Hepatocyte (in vitro differentiated cells): ENCODE measurements at regions not wholly inside any gene's neighbourhood (a gene's known extent, or its start where the extent isn't known, plus 50 kb on each side); places are given as distances from the start of the nearest gene placed in this dataset.
"Not testable (repeated sequence)": the region's sequence is repeated elsewhere in the genome, so short reads cannot be mapped to it uniquely, and the experiment has no call there.

Source experiments
- DNase-seq: peaks from one replicate; pipeline ENCODE4 v3.0.0-alpha.2; 2016; ENCODE audit warnings: low spot score
- H2AFZ ChIP-seq: fragments of 200-600 bp; sonication (generic); 2 replicates; pipeline ENCODE4 v1.6.0; 2016; ENCODE audit warnings: antibody characterized with exemption, mild to moderate bottlenecking
- H3K27ac ChIP-seq: fragments of 200-600 bp; sonication (generic); 2 replicates; pipeline ENCODE4 v1.5.1; 2016; ENCODE audit warnings: mild to moderate bottlenecking
- H3K27me3 ChIP-seq: fragments of 200-600 bp; sonication (generic); 2 replicates; pipeline ENCODE4 v1.6.1; 2016
- H3K36me3 ChIP-seq: fragments of 200-600 bp; sonication (generic); replicated peaks from 2 replicates; pipeline ENCODE4 v1.5.1; 2016; ENCODE audit warnings: low read depth; ENCODE audit not compliant: insufficient read depth
- H3K4me1 ChIP-seq: fragments of 200-600 bp; sonication (generic); 2 replicates; pipeline ENCODE4 v1.5.1; 2016; ENCODE audit warnings: mild to moderate bottlenecking, moderate library complexity; ENCODE audit not compliant: insufficient read depth
- H3K4me2 ChIP-seq: fragments of 200-600 bp; sonication (generic); 2 replicates; pipeline ENCODE4 v1.6.0; 2016
- H3K4me3 ChIP-seq: fragments of 200-600 bp; sonication (generic); 2 replicates; pipeline ENCODE4 v1.5.1; 2016; ENCODE audit warnings: mild to moderate bottlenecking
- H3K79me2 ChIP-seq: fragments of 200-600 bp; sonication (generic); 2 replicates; pipeline ENCODE4 v1.6.0; 2017; ENCODE audit warnings: mild to moderate bottlenecking
- H3K9me2 ChIP-seq: fragments of 200-600 bp; sonication (generic); replicated peaks from 2 replicates; pipeline ENCODE4 v1.6.0; 2017; ENCODE audit warnings: mild to moderate bottlenecking; ENCODE audit not compliant: insufficient read depth
- H3K9me3 ChIP-seq: fragments of 200-600 bp; sonication (generic); 2 replicates; pipeline ENCODE4 v1.5.1; 2016; ENCODE audit warnings: low read depth, mild to moderate bottlenecking
- H4K20me1 ChIP-seq: fragments of 200-600 bp; sonication (generic); 2 replicates; pipeline ENCODE4 v1.6.0; 2016; ENCODE audit warnings: mild to moderate bottlenecking; ENCODE audit not compliant: insufficient read depth, poor library complexity, severe bottlenecking
- WGBS: methylation state at CpG from one replicate; pipeline ENCODE4 v1.1.6; 2016; ENCODE audit warnings: low lambda C conversion rate; ENCODE audit errors: missing lambda C conversion rate; 5-methylcytosine and 5-hydroxymethylcytosine counted together

DNA sequence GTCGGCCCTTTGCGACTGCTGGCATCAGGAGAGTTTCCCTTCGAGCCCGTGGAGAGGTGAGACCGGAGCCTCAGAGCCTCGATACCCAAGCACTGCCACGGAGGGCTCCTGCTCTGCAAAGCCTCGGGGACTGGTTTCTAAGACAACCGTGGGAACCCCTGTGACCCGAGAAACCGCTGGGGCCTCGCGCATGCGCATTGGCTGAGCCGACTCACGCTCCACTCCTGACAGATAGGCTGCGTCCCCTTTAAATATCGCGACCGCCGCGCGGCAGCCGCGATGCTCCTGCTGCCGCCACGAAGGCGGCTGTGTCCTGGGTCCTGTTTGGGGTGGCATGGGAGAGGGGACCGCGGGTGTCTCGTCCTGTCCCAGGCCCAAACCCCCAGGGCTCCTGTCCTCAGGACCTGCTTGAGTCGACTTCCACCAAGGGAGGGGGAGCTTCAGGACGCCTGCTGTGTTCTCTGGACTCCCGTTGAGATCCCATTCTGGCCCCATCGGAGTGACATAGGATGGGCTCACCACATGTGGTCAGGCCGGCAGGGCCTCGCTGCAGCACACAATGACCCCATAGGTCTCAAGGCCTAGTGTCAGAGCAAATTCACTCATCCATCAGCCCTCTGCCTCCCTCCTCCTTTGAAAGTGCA, 701.7 kb upstream of the TPTE start:
- not testable (repeated sequence) for H3K4me3 ChIP-seq, DNase-seq, H3K27ac ChIP-seq, H3K9me3 ChIP-seq, H3K4me1 ChIP-seq, H3K27me3 ChIP-seq, H4K20me1 ChIP-seq, H3K9me2 ChIP-seq, H2AFZ ChIP-seq, H3K79me2 ChIP-seq, H3K4me2 ChIP-seq, H3K36me3 ChIP-seq
- 97% methylated on average over 6 of the region's 37 CpGs for WGBS

DNA sequence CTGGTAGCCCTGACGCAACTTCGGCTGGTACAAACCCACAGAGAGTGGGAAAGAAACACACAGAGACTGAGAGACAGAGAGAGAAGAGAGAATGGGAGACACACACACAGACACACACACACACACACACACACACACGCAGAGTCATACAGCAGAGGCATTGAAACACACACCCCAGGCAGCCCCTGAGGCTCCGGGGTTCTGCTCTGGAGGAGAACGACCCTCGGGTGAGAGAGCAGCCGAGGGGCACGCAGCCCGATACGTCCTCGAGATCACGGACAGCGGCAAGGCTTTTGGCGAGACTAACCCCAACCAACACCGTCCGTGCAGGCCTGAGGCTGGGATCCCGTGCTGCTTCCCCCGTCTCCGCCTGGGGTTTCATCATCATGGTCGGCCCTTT, 700.8 kb upstream of the TPTE start:
- H3K9me2 ChIP-seq, H2AFZ ChIP-seq, H3K9me3 ChIP-seq, H3K4me1 ChIP-seq, H3K27me3 ChIP-seq, H3K4me2 ChIP-seq, H3K36me3 ChIP-seq, H3K4me3 ChIP-seq, H3K27ac ChIP-seq, DNase-seq, H4K20me1 ChIP-seq, H3K79me2 ChIP-seq: not testable (repeated sequence)
- 84% methylated on average over 14 of the region's 20 CpGs for WGBS

DNA sequence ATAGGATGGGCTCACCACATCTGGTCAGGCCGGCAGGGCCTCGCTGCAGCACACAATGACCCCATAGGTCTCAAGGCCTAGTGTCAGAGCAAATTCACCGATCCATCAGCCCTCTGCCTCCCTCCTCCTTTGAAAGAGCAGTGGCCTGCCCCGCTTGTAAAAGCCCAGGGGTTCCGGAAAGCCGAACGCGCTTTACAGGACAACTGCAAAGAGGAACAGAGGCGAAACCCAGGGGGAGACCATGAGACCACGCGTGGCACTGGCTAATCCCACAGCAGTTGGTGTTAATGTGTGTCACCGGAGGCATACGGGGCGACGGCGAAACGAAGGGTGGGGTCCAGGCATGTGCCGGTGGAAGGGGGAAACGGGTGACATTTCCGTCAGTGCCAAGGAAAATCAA, 699.9 kb upstream of the TPTE start:
- not testable (repeated sequence) for H3K36me3 ChIP-seq, H3K9me3 ChIP-seq, H3K27ac ChIP-seq, H3K4me1 ChIP-seq, H2AFZ ChIP-seq, H3K4me2 ChIP-seq, H3K79me2 ChIP-seq, DNase-seq, H3K4me3 ChIP-seq, H3K9me2 ChIP-seq, H4K20me1 ChIP-seq, H3K27me3 ChIP-seq
- 80% methylated on average over 20 of the region's 20 CpGs for WGBS

- H3K27ac ChIP-seq, H3K4me1 ChIP-seq, H3K36me3 ChIP-seq, H3K4me3 ChIP-seq, H3K9me3 ChIP-seq, H2AFZ ChIP-seq, H3K79me2 ChIP-seq, H4K20me1 ChIP-seq, DNase-seq, H3K4me2 ChIP-seq, H3K9me2 ChIP-seq, H3K27me3 ChIP-seq: not testable (repeated sequence)
- 84% methylated on average over 32 of the region's 49 CpGs for WGBS
Measured at GRCh38 chr21:9822093-9822820, 699.1 kb upstream of the TPTE start.

DNA sequence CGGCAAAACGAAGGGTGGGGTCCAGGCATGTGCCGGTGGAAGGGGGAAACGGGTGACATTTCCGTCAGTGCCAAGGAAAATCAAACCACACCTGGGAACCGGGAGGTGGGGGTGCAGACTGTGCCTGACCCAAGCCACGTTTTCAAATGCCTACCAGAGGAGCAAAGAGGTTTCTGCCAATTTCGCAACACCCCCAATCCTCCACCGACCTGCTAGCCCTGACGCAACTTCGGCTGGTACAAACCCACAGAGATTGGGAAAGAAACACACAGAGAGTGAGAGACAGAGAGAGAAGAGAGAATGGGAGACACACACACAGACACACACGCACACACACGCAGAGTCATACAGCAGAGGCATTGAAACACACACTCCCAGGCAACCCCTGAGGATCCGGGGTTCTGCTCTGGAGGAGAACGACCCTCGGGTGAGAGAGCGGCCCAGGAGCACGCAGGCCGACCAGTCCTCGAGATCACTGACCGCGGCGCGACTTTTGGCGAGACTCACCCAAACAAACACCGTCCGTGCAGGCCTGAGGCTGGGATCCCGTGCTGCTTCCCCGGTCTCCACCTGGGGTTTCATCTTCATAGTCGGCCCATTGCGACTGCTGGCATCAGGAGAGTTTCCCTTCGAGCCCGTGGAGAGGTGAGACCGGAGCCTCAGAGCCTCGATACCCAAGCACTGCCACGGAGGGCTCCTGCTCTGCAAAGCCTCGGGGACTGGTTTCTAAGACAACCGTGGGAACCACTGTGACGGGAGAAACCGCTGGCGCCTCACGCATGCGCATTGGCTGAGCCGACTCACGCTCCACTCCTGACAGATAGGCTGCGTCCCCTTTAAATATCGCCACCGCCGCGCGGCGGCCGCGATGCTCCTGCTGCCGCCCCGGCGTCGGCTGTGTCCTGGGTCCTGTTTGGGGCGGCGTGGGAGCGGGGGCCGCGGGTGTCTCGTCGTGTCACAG, 697.9 kb upstream of the TPTE start:
- H3K27me3 ChIP-seq, H3K4me1 ChIP-seq, H3K9me2 ChIP-seq, H2AFZ ChIP-seq, H3K36me3 ChIP-seq, H3K9me3 ChIP-seq, H4K20me1 ChIP-seq, H3K27ac ChIP-seq, H3K4me2 ChIP-seq, H3K4me3 ChIP-seq, H3K79me2 ChIP-seq: not testable (repeated sequence)
- WGBS, result 89% methylated on average over 42 of the region's 65 CpGs
- DNase-seq, result peak; percentile 16

DNA sequence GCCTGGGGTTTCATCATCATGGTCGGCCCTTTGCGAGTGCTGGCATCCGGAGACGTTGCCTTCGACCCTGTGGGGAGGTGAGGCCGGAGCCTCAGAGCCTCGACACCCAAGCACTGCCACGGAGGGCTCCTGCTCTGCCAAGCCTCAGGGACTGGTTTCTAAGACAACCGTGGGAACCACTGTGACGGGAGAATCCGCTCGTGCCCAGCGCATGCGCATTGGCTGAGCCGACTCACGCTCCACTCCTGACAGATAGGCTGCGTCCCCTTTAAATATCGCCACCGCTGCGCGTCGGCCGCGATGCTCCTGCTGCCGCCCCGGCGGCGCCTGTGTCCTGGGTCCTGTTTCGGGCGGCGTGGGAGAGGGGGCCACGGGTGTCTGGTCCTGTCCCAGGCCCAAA, 690.6 kb upstream of the TPTE start:
- not testable (repeated sequence) for H3K9me3 ChIP-seq, H3K4me3 ChIP-seq, DNase-seq, H3K27me3 ChIP-seq, H3K4me1 ChIP-seq, H3K9me2 ChIP-seq, H3K36me3 ChIP-seq, H3K79me2 ChIP-seq, H3K4me2 ChIP-seq, H3K27ac ChIP-seq, H2AFZ ChIP-seq, H4K20me1 ChIP-seq
- no CpG with 5 or more reads among the region's 32 CpGs for WGBS

GRCh38 chr21:9832751-9833150, 688.6 kb upstream of the TPTE start:
- H2AFZ ChIP-seq, H3K27me3 ChIP-seq, H3K4me2 ChIP-seq, H3K36me3 ChIP-seq, H3K4me3 ChIP-seq, H3K4me1 ChIP-seq, DNase-seq, H3K27ac ChIP-seq, H4K20me1 ChIP-seq, H3K9me2 ChIP-seq, H3K79me2 ChIP-seq, H3K9me3 ChIP-seq: not testable (repeated sequence)
- 84% methylated on average over 16 of the region's 18 CpGs for WGBS

GRCh38 chr21:9836547-9836946, 684.8 kb upstream of the TPTE start:
- H4K20me1 ChIP-seq, H3K4me2 ChIP-seq, H2AFZ ChIP-seq, DNase-seq, H3K36me3 ChIP-seq, H3K79me2 ChIP-seq, H3K4me3 ChIP-seq, H3K27me3 ChIP-seq, H3K4me1 ChIP-seq, H3K9me2 ChIP-seq, H3K27ac ChIP-seq: not testable (repeated sequence)
- H3K9me3 ChIP-seq, result peaks cover 12% of the 10 kb centered on the region
- WGBS, result 86% methylated on average over 29 of the region's 33 CpGs
